GM18505 (cell line): ENCODE measurements at regions not wholly inside any gene's neighbourhood (a gene's known extent, or its start where the extent isn't known, plus 50 kb on each side); places are given as distances from the start of the nearest gene placed in this dataset.
"Not testable (repeated sequence)": the region's sequence is repeated elsewhere in the genome, so short reads cannot be mapped to it uniquely, and the experiment has no call there.

Experiments
- ATAC-seq: cut with Tn5 transposase; IDR thresholded peaks from one replicate; pipeline ENCODE4 v1.9.1; 2021; ENCODE audit not compliant: unreplicated experiment
- POLR2A ChIP-seq: IDR thresholded peaks from 4 replicates; pipeline ENCODE4 v1.6.1; 2011; ENCODE audit warnings: borderline replicate concordance; ENCODE audit not compliant: insufficient read depth, insufficient read length; ENCODE audit errors: extremely low read depth

DNA sequence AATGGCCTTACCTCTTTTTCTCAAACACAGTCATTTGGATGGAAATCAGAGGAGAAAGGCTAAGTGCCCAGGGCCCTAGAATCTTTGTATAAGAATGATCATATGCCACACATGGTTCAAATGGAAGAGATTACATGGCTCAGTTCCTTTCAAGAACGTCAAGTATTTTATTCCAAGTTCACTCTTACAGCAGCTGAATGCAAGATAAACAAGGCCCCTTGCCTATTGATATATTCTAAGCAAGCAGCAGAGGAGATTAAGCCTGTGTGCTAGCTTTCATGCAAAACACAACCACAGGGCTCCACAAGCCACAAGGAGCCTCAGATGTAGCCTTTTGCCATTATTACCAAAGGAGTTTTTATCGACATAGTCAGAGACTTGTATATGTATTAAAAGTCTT lies 55.3 kb upstream of the SLCO6A1 start:
- TF ChIP-seq POLR2A: no peak
- ATAC-seq: no peak

DNA sequence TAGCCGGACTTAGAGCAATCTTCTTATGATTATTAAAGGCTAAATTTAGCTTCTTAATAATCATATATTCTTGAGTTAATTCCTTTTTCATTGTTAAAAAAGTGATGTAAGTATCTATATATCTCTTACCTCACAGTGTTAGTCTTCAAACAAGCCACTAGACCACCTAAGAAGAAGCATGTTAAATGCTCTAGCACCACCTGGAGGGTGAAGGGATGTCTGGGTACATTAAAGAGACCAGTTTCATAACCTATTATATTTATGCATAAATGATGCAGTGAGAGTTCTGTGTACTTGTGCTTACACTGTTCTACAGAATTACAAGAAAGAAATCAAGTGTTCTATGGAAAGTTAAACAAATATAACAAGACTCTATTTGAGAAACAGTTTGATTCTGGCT lies 55.9 kb upstream of the SLCO6A1 start:
- no peak for TF ChIP-seq POLR2A

DNA sequence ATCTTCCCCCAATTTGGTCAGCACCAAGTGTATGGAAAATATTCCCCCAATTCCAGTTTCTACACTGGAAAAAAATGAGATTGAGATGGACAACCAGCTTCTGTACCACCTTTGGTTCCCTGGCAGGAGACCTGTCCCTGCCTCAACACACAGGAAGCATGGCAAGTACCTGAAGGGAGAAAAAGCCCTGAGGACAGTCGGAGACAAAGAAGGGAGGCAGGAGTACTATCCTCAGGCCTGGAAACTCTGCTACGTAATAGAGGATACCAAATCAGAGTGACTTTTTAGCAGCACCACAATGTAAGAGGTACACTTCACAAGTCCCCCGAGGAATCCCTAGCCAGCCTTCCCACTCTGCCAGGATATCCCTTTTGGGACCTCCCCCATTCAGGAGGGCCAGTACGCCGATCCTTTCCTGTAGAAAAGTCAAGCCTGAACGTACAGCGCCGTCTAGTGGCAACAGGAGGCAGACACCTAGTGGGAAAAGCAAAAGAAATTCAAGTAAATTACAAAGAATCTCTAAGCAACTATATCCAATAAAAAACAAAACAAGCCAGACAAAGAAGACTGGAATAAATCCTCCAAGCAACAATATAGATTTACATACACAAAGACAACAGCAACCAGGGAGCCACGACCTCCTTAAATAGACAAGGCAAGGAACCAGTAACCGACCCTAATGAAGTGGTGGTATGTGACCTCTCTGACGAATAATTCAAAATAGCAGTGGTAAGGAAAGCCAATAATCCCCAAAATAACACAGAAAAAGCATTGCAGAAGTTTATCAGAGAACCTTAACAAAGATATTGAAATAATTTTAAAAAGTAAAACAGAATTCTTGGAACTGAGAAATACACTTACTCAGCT lies 63.3 kb upstream of the SLCO6A1 start:
- no peak for TF ChIP-seq POLR2A
- no peak for ATAC-seq

More for the DNA sequence above, 55.9 kb upstream of the SLCO6A1 start:
- ATAC-seq: no peak

DNA sequence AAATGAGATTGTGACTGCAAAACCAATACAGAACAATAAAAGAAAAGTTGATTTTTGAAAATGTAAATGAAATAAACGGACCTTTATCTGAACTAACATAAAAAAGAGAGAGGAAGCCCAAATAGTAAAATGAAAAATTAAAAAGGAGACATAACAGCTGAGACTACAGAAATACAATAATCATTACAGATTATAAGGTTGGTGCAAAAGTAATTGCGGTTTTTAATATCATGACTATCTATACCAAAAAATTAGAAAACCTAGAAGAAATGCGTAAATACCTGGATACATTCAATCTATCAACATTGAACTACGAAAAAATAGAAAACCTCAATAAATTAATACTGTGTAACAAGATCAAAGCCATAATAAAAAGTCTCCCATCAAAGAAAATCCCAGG lies 71.9 kb upstream of the SLCO6A1 start:
- no peak for ATAC-seq
- TF ChIP-seq POLR2A: no peak

DNA sequence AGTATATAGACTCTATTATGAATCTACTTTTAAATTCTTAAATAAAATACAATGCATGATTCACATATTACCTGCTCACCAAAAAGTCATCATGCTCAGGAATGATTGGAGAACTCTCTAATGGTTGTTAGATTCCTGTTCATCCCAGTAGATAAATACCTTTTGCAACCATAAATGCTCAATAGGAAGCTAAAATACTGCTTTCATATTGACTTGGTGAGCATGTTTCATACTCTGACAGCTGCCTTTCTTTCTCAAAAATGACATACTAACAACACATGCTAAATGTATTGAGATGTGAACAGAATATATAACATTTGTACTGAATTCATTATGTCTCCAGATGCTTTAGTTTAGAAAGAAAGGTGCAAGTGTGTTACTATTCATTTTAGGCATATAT lies 79.6 kb upstream of the SLCO6A1 start:
- ATAC-seq: no peak
- no peak for TF ChIP-seq POLR2A

DNA sequence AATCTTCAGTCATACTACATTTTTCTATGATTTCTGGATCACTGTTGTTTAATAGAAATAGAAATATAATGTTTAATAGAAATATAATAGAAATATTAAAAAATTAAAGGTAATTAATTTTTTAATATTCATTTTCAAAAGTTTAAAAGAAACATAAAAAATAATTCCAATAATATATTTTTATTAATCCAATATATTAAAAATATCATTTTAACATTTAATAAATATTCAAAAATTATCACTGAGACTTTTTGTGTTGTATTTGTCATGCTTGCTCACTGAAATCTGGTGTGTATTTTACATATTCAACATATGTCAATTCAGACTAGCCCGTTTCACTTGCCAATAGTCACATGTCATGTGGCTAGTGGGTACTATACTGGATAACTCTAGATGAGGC lies 80.6 kb upstream of the SLCO6A1 start:
- TF ChIP-seq POLR2A: no peak
- no peak for ATAC-seq

DNA sequence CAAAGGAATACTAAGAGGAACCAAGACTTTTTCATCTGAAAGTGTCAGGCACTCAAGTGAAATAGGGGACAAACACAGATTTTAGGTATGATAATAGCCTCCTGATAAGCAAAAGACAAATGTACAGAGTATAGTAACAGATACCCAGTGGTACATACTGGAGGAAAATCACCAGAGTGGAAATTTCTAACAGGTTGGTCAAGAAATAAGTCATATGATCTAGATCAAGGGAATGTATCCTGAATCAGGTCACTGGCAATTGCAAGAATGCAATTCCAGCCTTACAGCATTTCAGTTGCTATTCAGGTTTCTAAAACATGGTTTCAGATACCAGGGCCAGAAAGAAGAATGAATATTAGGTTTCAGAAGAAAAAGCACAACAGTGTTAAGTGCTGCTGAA lies 82.2 kb upstream of the SLCO6A1 start:
- no peak for ATAC-seq
- no peak for TF ChIP-seq POLR2A

DNA sequence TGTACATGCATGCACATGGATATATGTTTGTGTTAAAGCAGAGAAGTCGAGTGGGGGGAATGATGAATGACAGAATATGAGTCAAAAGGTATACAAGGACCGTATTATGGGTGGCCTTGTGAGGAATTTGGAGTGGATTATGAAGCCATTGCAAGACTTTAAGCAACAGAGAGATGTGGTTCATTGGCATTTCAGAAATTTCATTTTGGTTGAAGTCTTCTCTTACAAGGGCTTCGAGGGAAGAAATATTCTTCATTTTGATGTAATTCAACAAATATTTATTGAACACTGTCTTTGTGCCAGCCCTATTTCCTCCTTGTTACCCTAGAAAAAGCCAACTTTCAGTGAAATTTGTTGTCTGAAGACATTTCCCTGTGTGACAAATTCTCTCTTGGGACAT lies 83.9 kb upstream of the SLCO6A1 start:
- ATAC-seq: no peak
- no peak for TF ChIP-seq POLR2A

DNA sequence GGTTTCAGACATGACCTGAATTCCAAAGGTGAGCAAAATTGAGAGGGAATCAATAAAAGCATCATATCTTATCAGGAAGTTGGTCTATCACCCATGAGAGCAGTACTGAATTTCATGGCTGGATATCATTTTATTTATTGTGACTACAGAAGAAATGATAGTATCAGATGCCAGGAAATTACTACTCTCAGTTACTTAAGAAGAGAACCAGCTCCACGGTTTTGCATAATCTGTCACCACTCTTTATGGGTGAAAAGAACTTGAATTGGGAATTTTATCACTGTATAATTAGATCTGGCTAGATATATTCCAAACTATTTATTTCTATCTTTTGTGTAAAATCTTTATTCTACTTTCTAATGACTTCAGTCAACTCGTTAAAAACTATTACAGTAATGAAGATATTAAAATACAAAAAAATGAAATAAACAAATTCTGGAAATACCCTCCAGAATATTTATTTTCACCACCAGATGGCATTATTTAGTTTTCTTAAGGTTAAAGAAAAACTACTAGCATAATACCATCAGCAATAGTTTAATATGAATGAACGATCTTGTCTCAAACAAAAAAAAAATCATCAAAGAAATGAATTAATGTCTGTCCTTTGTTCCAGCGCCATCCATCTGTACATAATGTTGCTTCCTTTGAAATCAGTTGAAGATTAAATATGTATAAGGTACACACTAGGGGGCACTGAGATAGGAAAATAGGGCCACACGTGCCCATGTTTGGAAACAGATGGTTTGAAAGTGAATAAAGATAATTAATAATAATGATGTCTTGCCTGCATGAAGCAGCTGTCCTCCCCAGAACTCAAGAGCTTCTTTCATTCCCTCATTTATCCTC lies 84.7 kb upstream of the SLCO6A1 start:
- ATAC-seq: no peak
- TF ChIP-seq POLR2A: no peak

DNA sequence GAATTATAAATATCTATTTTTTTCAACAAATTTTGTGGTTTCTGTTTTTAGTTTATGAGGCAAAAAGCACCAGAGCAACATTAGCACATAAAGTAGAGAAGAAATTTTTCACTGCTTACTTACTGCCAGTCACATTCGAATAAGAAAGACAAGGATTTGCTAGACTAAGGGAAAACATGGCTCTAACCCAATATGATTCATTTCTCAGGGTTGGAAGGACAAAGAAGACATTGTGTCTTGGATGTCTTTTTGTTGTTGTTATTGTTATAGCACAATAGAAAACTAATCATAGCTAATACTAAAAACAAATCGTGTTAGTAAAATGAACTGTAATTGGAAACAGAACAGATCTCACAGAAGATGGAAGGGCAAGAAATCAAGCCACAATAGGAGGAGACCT lies 90.9 kb upstream of the SLCO6A1 start:
- ATAC-seq: no peak
- TF ChIP-seq POLR2A: no peak

DNA sequence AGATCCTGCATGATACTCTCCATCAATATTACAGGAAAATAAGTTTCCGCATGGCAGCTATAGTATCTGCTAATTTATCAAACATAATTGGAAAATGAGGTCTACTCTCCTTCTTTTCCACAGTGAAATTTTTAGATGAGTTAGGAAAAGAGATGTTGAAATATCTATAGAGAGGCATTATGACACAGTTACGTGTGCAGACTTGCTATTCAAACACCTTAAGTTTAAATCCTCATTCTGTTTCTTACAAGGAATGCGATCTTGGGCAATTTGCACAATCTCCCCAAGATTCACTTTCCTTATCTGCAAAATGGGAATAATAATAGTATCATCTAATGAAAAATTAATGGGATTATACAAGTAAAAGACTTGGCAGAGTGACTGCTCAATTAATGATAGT lies 91.7 kb upstream of the SLCO6A1 start:
- ATAC-seq: no peak

DNA sequence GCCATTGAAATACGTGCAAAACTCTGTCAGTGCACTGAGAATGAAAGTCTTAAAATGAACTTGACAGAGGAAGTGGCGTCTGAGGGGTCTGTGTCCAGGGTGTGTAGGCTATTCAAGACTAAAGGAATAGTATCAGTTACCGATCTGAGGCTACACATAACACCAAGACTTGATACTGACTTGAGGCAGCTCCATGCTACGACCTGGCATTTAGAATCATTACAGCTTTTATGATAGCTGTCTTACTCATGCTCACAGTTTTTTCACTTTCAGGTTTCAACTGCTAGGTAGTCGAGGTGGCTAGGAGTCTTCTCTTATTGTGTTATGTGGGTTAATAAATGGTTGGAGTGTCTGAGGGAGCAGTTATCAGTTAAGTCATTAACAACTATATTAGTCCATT lies 92.8 kb upstream of the SLCO6A1 start:
- no peak for TF ChIP-seq POLR2A
- ATAC-seq: peak; percentile 47

More for the DNA sequence above, 91.7 kb upstream of the SLCO6A1 start:
- TF ChIP-seq POLR2A: no peak

DNA sequence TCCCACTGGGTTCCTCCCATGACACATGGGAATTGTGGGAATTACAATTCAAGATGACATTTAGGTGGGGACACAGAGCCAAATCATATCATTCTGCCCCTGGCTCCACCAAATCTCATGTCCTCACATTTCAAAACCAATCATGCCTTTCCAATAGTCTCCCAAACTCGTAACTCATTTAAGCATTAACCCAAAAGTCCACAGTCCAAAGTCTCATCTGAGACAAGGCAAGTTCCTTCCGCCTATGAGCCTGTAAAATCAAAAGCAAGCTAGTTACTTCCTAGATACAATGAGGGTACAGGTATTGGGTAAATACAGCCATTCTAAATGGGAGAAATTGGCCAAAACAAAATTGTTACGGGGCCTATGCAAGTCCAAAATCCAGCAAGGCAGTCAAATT lies 93.8 kb upstream of the SLCO6A1 start:
- not testable (repeated sequence) for ATAC-seq

DNA sequence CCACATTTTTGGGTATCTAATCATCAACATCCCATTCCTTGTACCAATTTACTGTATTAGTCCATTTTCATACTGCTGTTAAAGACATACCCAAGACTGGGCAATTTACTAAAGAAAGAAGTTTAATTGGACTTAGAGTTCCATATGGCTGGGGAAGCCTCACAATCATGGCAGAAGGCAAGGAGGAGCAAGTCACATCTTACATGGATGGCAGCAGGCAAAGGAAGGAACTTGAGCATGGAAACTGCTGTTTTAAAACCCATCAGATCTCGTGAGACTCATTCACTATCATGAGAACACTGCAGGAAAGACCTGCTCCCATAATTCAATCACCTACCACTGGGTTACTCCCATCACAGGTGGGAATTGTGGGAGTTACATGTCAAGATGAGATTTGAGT lies 95.4 kb upstream of the SLCO6A1 start:
- no peak for ATAC-seq

More for the DNA sequence above, 95.4 kb upstream of the SLCO6A1 start:
- no peak for TF ChIP-seq POLR2A
